ENCODE measurements at regions not wholly inside any gene's neighbourhood (a gene's known extent, or its start where the extent isn't known, plus 50 kb on each side); places are given as distances from the start of the nearest gene placed in this dataset.

GRCh38 chr21:38922474-38923235, 116.9 kb downstream of the ETS2 start:
- TF ChIP-seq CTCF (IDR thresholded peaks at IDR 0.05) (no peak), POLR2A (IDR thresholded peaks at IDR 0.05) (no peak)

All from lower leg skin (tissue), 3 donors.